Globus pallidus (tissue), 1 donor: ENCODE measurements at regions not wholly inside any gene's neighbourhood (a gene's known extent, or its start where the extent isn't known, plus 50 kb on each side); places are given as distances from the start of the nearest gene placed in this dataset.

Experiments used
- DNase-seq: peaks from one replicate; pipeline ENCODE4 v3.0.0-alpha.2; 2015; ENCODE audit warnings: low spot score

- DNase-seq: no peak
Measured at GRCh38 chr4:166628454-166628853, 605.8 kb downstream of the SPOCK3 start.

- no peak for DNase-seq
Measured at GRCh38 chr4:166635367-166635766, 598.9 kb downstream of the SPOCK3 start.

GRCh38 chr4:166637816-166638215, 596.5 kb downstream of the SPOCK3 start:
- DNase-seq: no peak

- DNase-seq: no peak
Measured at GRCh38 chr4:166655231-166655630, 579.1 kb downstream of the SPOCK3 start.

- DNase-seq: no peak
Measured at GRCh38 chr4:166655705-166656104, 578.6 kb downstream of the SPOCK3 start.

- no peak for DNase-seq
Measured at GRCh38 chr4:166657261-166657660, 577.0 kb downstream of the SPOCK3 start.

- no peak for DNase-seq
Measured at GRCh38 chr4:166658585-166658984, 575.7 kb downstream of the SPOCK3 start.

- DNase-seq: no peak
Measured at GRCh38 chr4:166662266-166662843, 571.9 kb downstream of the SPOCK3 start.

GRCh38 chr4:166670341-166670740, 564.0 kb downstream of the SPOCK3 start:
- DNase-seq: no peak

- DNase-seq: no peak
Measured at GRCh38 chr4:166673911-166674310, 560.4 kb downstream of the SPOCK3 start.

GRCh38 chr4:166675411-166675810, 558.9 kb downstream of the SPOCK3 start:
- DNase-seq: no peak

GRCh38 chr4:166680796-166681195, 553.5 kb downstream of the SPOCK3 start:
- no peak for DNase-seq

GRCh38 chr4:166682200-166682599, 552.1 kb downstream of the SPOCK3 start:
- no peak for DNase-seq
